Ovary (tissue), 7 donors: ENCODE measurements at regions not wholly inside any gene's neighbourhood (a gene's known extent, or its start where the extent isn't known, plus 50 kb on each side); places are given as distances from the start of the nearest gene placed in this dataset.

ENCODE experiments used
- DNase-seq, 5 donors: peaks; one replicate each; pipeline ENCODE4 v3.0.0-alpha.2; 2019 to 2020
- H3K27ac ChIP-seq, 2 donors: fragments of 200-600 bp; one replicate each; pipeline versions ENCODE4 v1.5.1 to v1.8.0; 2019 to 2022
- H3K27me3 ChIP-seq: fragments of 200-600 bp; one replicate; pipeline ENCODE4 v1.8.0; 2022
- H3K36me3 ChIP-seq: fragments of 200-600 bp; sonication (generic); one replicate; pipeline ENCODE4 v1.5.1; 2019
- H3K4me1 ChIP-seq: one replicate; pipeline ENCODE4 v1.8.1; 2013; ENCODE audit warnings: mild to moderate bottlenecking, moderate library complexity; ENCODE audit not compliant: insufficient read depth
- H3K4me3 ChIP-seq: fragments of 200-600 bp; sonication (generic); one replicate; pipeline ENCODE4 v1.5.1; 2017
- H3K9me3 ChIP-seq, 2 donors: fragments of 200-600 bp in 1 of 2; sonication (generic) in 1 of 2; one replicate each; pipeline versions ENCODE4 v1.5.1 to v1.8.1; 2013 to 2019; ENCODE audit warnings: mild to moderate bottlenecking in 1 of 2, moderate library complexity in 1 of 2
- EP300 ChIP-seq: sonication (generic); formaldehyde crosslinking; IDR thresholded peaks from one replicate; pipeline ENCODE4 v1.6.1; 2017; ENCODE audit warnings: antibody characterized with exemption
- POLR2A ChIP-seq: fragments of 450-650 bp; IDR thresholded peaks from one replicate; pipeline ENCODE4 v1.6.1; 2017; ENCODE audit warnings: antibody characterized with exemption, mild to moderate bottlenecking, moderate library complexity
- WGBS, 3 donors: extraction: QIAGEN DNeasy Blood & Tissue Kit in 1 of 3; methylation state at CpG; one replicate each; pipeline versions ENCODE4 v1.1.5 to v1.1.7; 2013 to 2017; 5-methylcytosine and 5-hydroxymethylcytosine counted together
- intact Hi-C, 4 donors: fragments of 100-400 bp; cut with DNase I; formaldehyde crosslinking; loops; one replicate each; pipeline versions ENCODE4 v1.11.0 to v1.15.1; 2022 to 2023
- TF ChIP-seq, protein P1 (sequence below), 3 donors: fragments of 450-650 bp in 2 of 3; fragments of 200-600 bp in 1 of 3; IDR thresholded peaks; one replicate each; pipeline versions ENCODE4 v1.5.1 to v1.8.0; 2016 to 2022; ENCODE audit warnings: antibody characterized with exemption in 3 of 3, mild to moderate bottlenecking in 1 of 3
- donor health status: DM: no; HTN: no; CAD: no; lungs with moderate emphysema.
- donor health status: DM: no; HTN: no; CAD: no.
- donor health status: Bipolar disorder and iron deficiency.
- donor health status: DM: no; HTN: no; CAD: no.
- donor health status: DM: yes; HTN: yes; CAD: no.

GRCh38 chrX:149312988-149313387, 192.1 kb downstream of the IDS start:
- no peaks in the 10 kb centered on the region for H3K27me3 ChIP-seq
- intact Hi-C loops: no loop called here
- H3K9me3 ChIP-seq: no peaks in the 10 kb centered on the region
- H3K36me3 ChIP-seq: no peaks in the 10 kb centered on the region
- H3K27ac ChIP-seq: no peak overlapping the region
- TF ChIP-seq EP300: no peak
- TF ChIP-seq, protein P1, sequence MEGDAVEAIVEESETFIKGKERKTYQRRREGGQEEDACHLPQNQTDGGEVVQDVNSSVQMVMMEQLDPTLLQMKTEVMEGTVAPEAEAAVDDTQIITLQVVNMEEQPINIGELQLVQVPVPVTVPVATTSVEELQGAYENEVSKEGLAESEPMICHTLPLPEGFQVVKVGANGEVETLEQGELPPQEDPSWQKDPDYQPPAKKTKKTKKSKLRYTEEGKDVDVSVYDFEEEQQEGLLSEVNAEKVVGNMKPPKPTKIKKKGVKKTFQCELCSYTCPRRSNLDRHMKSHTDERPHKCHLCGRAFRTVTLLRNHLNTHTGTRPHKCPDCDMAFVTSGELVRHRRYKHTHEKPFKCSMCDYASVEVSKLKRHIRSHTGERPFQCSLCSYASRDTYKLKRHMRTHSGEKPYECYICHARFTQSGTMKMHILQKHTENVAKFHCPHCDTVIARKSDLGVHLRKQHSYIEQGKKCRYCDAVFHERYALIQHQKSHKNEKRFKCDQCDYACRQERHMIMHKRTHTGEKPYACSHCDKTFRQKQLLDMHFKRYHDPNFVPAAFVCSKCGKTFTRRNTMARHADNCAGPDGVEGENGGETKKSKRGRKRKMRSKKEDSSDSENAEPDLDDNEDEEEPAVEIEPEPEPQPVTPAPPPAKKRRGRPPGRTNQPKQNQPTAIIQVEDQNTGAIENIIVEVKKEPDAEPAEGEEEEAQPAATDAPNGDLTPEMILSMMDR (IDR thresholded peaks at IDR 0.05): no peak
- TF ChIP-seq POLR2A: no peak
- H3K4me1 ChIP-seq: peaks cover 1% of the 10 kb centered on the region
- no peak for DNase-seq
- H3K4me3 ChIP-seq: no peak overlapping the region

DNA sequence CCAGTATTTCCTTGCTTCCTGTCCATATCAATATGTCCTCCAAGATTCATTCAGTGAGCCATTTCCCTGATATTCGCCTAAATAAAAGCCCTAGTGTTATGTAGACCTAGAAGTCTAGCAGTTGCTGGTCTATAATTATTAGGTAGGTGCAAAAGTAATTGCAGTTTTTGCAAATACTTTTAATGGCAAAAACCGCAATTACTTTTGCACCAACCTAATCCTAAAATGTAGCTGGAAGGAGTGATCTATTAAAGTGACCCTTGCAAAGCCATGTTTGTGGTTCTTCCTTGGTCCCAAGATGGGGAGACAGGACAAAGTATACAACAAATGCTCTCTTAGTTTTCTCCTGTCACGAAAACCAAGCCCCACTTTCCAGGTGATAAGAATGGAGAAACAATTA, 193.0 kb downstream of the IDS start:
- 59 to 66% (median 60%) methylated on average over 3 of the region's 3 CpGs for WGBS, 3 donors
- peaks cover 1% of the 10 kb centered on the region for H3K4me1 ChIP-seq
- DNase-seq: no peak
- no peak overlapping the region for H3K27ac ChIP-seq
- no peaks in the 10 kb centered on the region for H3K9me3 ChIP-seq
- TF ChIP-seq, protein P1 (IDR thresholded peaks at IDR 0.05): no peak
- TF ChIP-seq EP300: no peak
- no peak for TF ChIP-seq POLR2A
- no peak overlapping the region for H3K4me3 ChIP-seq
- no peaks in the 10 kb centered on the region for H3K36me3 ChIP-seq
- no peaks in the 10 kb centered on the region for H3K27me3 ChIP-seq
- intact Hi-C loops: no loop called here

DNA sequence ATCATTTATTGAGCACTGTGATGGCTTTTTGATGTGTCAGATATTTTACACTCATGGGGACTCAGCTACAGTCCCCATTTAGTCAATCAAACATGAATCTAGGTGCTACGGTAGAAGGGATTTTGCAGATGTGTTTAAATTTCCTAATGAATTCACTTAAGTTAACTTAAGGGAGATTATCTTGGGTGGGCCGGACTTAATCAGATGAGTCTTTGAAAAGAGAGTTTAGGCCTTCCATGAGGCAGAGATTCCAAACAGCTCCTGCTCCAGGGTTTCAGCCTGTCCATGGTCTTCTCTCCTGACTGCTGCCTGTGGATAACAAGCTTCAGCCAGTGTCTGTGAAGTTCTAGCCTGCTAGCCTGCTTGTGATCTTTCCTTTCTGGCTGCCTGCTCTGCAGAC, 202.4 kb downstream of the IDS start:
- whole genome bisulfite sequencing, 3 donors: 84 to 92% (median 89%) methylated on average over 2 of the region's 2 CpGs
- DNase-seq: no peak

GRCh38 chrX:149298111-149298510, 207.0 kb downstream of the IDS start:
- H3K27me3 ChIP-seq: no peaks in the 10 kb centered on the region
- H3K4me1 ChIP-seq: no peaks in the 10 kb centered on the region
- intact Hi-C loops: no loop called here
- 0% methylated on average over 1 of the region's 1 CpG for WGBS, 3 donors
- no peaks in the 10 kb centered on the region for H3K9me3 ChIP-seq
- H3K36me3 ChIP-seq: no peaks in the 10 kb centered on the region
- DNase-seq: no peak
- H3K4me3 ChIP-seq: no peak overlapping the region
- H3K27ac ChIP-seq: no peak overlapping the region
- TF ChIP-seq, protein P1 (IDR thresholded peaks at IDR 0.05): no peak
- TF ChIP-seq POLR2A (no peak), EP300 (no peak)

More for the DNA sequence above, 202.4 kb downstream of the IDS start:
- Histone ChIP-seq H3K9me3 (no peaks in the 10 kb centered on the region), H3K27me3 (no peaks in the 10 kb centered on the region), H3K4me3 (no peak overlapping the region), H3K4me1 (no peaks in the 10 kb centered on the region), H3K27ac (no peak overlapping the region), H3K36me3 (no peaks in the 10 kb centered on the region)
- intact Hi-C loops: no loop called here
- TF ChIP-seq POLR2A (no peak), EP300 (no peak)
- TF ChIP-seq, protein P1 (IDR thresholded peaks at IDR 0.05): no peak

- no peak for DNase-seq
- TF ChIP-seq POLR2A (no peak), EP300 (no peak)
- TF ChIP-seq, protein P1 (IDR thresholded peaks at IDR 0.05): no peak
- intact Hi-C loops: no loop called here
- no peaks in the 10 kb centered on the region for H3K27me3 ChIP-seq
- 63 to 66% (median 63%) methylated on average over 5 of the region's 5 CpGs for WGBS, 3 donors
- H3K36me3 ChIP-seq: no peaks in the 10 kb centered on the region
- no peak overlapping the region for H3K27ac ChIP-seq
- no peaks in the 10 kb centered on the region for H3K9me3 ChIP-seq
- no peaks in the 10 kb centered on the region for H3K4me1 ChIP-seq
- H3K4me3 ChIP-seq: no peak overlapping the region
These were observed 209.0 kb downstream of the IDS start for GRCh38 chrX:149296092-149296491.
